HG03097 (cell line): ENCODE measurements at regions not wholly inside any gene's neighbourhood (a gene's known extent, or its start where the extent isn't known, plus 50 kb on each side); places are given as distances from the start of the nearest gene placed in this dataset.

Experiments
- ATAC-seq: cut with Tn5 transposase; IDR thresholded peaks from one replicate; pipeline ENCODE4 v1.9.1; 2021; ENCODE audit not compliant: unreplicated experiment, low FRiP score

DNA sequence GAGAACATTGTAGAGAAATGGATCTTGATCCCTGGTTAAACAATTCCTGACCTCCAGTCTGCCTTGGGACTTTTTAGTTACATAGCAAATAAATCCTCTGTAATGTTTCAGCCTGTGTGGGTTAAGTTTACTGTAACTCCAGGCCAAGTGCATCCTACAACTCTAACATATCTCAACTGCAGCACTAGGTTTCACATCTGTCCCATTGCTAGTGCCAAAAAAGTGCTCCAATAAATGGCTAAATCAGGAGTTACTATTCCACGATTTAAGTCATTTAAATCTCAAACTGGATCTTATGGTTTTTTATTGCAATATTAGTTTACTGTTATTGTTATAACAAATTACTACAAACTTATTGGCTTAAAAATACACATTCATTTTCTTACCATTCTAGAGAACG is 479.6 kb downstream of the GPAM start:
- no peak for ATAC-seq

DNA sequence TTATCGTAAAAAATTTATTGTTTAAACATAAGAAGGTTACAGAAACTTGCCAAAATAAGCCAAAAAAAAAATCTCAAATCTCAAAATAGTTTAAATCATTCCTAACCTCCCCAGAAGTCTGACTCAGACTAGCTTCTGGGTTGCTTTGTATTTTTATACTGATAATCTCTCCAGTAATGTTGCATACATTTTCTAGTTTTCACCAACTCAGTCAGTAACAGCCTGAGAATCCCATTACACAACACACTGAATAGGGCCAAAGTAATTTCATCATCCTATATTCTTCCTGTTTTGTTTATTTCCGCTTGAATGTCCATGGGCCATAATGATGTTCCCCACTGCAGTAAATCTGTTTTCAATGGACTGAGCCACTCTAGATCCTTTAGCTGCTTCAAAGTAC is 478.5 kb downstream of the GPAM start:
- no peak for ATAC-seq

- ATAC-seq = no peak
Measured at GRCh38 chr10:111706331-111706730, 477.2 kb downstream of the GPAM start.

- ATAC-seq = no peak
Measured at GRCh38 chr10:111707076-111707475, 476.5 kb downstream of the GPAM start.

- ATAC-seq = no peak
Measured at GRCh38 chr10:111709603-111710002, 474.0 kb downstream of the GPAM start.

- no peak for ATAC-seq
Measured at GRCh38 chr10:111716032-111716431, 467.5 kb downstream of the GPAM start.

GRCh38 chr10:111724121-111724520 is 459.4 kb downstream of the GPAM start:
- no peak for ATAC-seq

DNA sequence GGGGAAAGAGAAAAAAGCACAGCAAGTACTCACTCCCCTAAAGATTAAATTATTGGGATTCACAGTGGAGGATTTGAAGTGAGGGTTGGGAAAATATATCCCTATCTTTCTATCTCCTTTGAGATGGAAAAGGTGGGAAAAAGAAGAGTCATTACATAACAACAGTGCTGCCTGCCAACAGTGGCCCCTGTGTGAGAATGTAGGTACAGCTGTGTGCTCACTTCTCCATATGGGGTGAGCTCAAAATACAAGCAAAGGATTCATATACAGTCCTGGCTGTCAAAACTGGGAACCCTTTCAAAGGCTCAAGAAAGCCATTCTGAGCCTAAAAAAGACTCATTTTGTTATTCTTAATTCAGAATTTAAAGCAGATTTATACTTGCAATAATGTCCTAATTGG is 458.5 kb downstream of the GPAM start:
- no peak for ATAC-seq

GRCh38 chr10:111732166-111732785 is 451.3 kb downstream of the GPAM start:
- no peak for ATAC-seq

- ATAC-seq = no peak
Measured at GRCh38 chr10:111739125-111739873, 444.3 kb downstream of the GPAM start.

GRCh38 chr10:111739874-111740139 is 443.8 kb downstream of the GPAM start:
- no peak for ATAC-seq

GRCh38 chr10:111745982-111746381 is 437.6 kb downstream of the GPAM start:
- ATAC-seq = no peak

DNA sequence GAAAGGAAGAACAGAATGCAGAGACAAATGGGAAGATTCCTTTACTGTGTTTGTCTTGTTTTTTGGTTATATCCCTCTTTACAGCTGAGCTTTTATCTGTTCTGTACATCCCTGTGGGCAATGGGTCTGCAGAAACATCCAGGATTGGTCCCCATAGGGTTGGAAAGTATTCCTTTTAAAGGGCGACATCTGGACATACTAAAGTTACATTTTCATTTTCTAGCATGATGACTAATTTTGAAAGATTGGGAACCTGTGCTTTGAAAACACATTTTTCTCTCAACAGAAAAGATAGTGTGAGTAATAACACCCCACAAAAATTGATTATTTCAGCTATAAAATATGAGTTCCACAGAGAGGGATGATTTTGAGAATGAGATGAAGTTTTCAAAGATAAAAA is 435.8 kb downstream of the GPAM start:
- ATAC-seq = no peak

DNA sequence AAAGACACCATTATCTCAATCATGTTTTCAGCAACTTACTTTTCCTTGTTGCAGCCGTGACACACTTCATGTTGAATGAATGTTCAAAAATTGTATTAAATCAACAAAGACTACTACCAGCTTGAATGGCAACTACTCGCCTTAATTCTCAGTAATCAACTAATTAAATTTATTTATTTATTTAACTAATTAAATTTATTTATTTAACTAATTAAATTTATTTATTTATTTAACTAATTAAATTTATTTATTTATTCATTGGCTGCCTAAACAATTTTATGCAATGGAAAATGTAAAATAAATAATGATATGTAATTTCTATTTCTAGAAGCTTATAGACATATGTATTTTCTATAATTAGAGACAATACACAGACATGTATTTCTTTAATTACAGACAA is 435.4 kb downstream of the GPAM start:
- no peak for ATAC-seq

- ATAC-seq = no peak
Measured at GRCh38 chr10:111750165-111750849, 433.3 kb downstream of the GPAM start.

DNA sequence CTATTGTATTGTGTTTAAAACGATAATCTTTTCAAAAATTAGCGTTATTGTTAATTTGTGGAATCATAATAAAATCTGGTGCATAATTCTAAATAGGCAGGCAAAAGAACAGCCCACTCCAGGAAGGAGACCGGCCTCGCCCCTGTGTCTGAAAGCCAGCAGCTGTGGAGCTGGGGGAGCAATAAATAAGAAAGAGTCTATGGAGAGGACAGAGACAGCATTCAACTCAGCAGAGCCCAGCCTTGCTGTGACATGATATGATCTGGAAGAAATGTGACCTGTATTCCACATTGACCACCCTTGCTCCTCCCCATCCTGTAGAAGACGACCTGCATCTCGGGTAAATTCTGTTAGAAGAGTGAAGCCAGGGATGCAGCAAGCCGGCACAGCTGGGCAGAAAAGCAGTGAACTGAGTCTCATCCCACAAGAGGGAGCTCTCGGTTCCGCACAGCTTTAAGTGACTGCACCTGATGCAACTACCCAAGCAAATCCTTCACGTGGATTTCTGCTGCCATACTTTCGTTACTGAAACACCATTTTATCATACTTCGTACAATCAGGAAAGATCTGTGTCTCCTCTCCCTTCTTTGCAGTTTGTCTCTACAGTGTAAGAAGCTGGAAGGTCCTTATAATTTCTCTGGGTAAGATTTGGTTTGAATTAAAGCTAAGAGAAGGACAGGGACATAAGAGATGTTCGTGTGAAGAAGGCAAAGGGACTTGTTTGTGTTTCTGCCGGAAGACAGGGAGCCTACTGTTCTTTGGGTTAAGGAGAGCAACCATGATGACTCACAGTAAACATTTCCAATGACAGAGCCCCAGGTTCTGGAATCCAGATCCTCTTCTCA is 427.1 kb downstream of the GPAM start:
- no peak for ATAC-seq

GRCh38 chr10:111758593-111758992 is 425.0 kb downstream of the GPAM start:
- no peak for ATAC-seq

GRCh38 chr10:111762114-111762513 is 421.5 kb downstream of the GPAM start:
- no peak for ATAC-seq

- no peak for ATAC-seq
Measured at GRCh38 chr10:111765216-111765615, 418.3 kb downstream of the GPAM start.

DNA sequence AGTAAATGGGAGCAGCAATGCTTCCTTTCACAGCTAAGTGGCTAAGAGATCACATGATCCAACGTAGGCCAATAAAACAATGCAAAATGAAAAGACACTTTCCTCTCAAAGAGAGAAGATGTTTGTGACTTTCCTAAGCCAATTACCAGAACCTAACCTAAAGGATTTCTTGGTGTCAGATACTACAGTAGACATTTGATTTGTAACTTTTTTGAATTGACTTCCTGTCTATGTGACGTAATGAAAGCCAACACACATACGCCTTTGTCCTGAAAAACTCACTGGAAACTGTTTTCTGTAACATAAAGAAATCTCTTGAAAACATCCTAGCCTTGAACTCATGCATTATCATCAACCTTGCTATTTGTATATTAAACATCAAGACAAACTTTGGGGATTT is 417.1 kb downstream of the GPAM start:
- no peak for ATAC-seq

- no peak for ATAC-seq
Measured at GRCh38 chr10:111767661-111768060, 415.9 kb downstream of the GPAM start.
